HG02610 (cell line): ENCODE measurements at regions not wholly inside any gene's neighbourhood (a gene's known extent, or its start where the extent isn't known, plus 50 kb on each side); places are given as distances from the start of the nearest gene placed in this dataset.
"Not testable (repeated sequence)": the region's sequence is repeated elsewhere in the genome, so short reads cannot be mapped to it uniquely, and the experiment has no call there.

ENCODE experiments used
- ATAC-seq: cut with Tn5 transposase; IDR thresholded peaks from one replicate; pipeline ENCODE4 v1.9.1; 2021; ENCODE audit warnings: mild to moderate bottlenecking, moderate library complexity; ENCODE audit not compliant: unreplicated experiment

GRCh38 chr2:83901317-83901716 lies 557.8 kb downstream of the SUCLG1 start:
- no peak for ATAC-seq

GRCh38 chr2:83900862-83901261 lies 558.2 kb downstream of the SUCLG1 start:
- ATAC-seq: no peak

- no peak for ATAC-seq
Measured at GRCh38 chr2:83899271-83899670, 559.8 kb downstream of the SUCLG1 start.

- ATAC-seq: no peak
Measured at GRCh38 chr2:83894976-83895375, 564.1 kb downstream of the SUCLG1 start.

GRCh38 chr2:83887757-83888156 lies 571.3 kb downstream of the SUCLG1 start:
- ATAC-seq: no peak

GRCh38 chr2:83879127-83879526 lies 580.0 kb downstream of the SUCLG1 start:
- ATAC-seq: no peak

- ATAC-seq: not testable (repeated sequence)
Measured at GRCh38 chr2:83877261-83877660, 581.8 kb downstream of the SUCLG1 start.

- ATAC-seq: no peak
Measured at GRCh38 chr2:83874712-83875430, 584.2 kb downstream of the SUCLG1 start.

GRCh38 chr2:83874066-83874465 lies 585.0 kb downstream of the SUCLG1 start:
- ATAC-seq: no peak

- ATAC-seq: no peak
Measured at GRCh38 chr2:83873110-83873509, 586.0 kb downstream of the SUCLG1 start.

GRCh38 chr2:83866211-83866610 lies 592.9 kb downstream of the SUCLG1 start:
- no peak for ATAC-seq

- ATAC-seq: no peak
Measured at GRCh38 chr2:83862600-83862999, 596.5 kb downstream of the SUCLG1 start.

GRCh38 chr2:83860320-83860719 lies 598.8 kb downstream of the SUCLG1 start:
- ATAC-seq: no peak

GRCh38 chr2:83859553-83859952 lies 599.5 kb downstream of the SUCLG1 start:
- ATAC-seq: no peak

GRCh38 chr2:83851066-83851465 lies 608.0 kb downstream of the SUCLG1 start:
- ATAC-seq: no peak

- ATAC-seq: no peak
Measured at GRCh38 chr2:83850071-83850725, 608.9 kb downstream of the SUCLG1 start.

GRCh38 chr2:83844490-83844889 lies 614.6 kb downstream of the SUCLG1 start:
- ATAC-seq: no peak

- ATAC-seq: no peak
Measured at GRCh38 chr2:83842421-83842820, 616.7 kb downstream of the SUCLG1 start.

- ATAC-seq: no peak
Measured at GRCh38 chr2:83837823-83838222, 621.3 kb downstream of the SUCLG1 start.

- ATAC-seq: no peak
Measured at GRCh38 chr2:83827618-83828017, 631.5 kb downstream of the SUCLG1 start.

GRCh38 chr2:83826577-83826976 lies 632.5 kb downstream of the SUCLG1 start:
- ATAC-seq: no peak

GRCh38 chr2:83823229-83823628 lies 635.9 kb downstream of the SUCLG1 start:
- ATAC-seq: no peak

GRCh38 chr2:83817511-83817910 lies 641.6 kb downstream of the SUCLG1 start:
- ATAC-seq: no peak
